Gastrocnemius medialis (tissue), 4 donors: ENCODE measurements at regions not wholly inside any gene's neighbourhood (a gene's known extent, or its start where the extent isn't known, plus 50 kb on each side); places are given as distances from the start of the nearest gene placed in this dataset.
"Not testable (repeated sequence)": the region's sequence is repeated elsewhere in the genome, so short reads cannot be mapped to it uniquely, and the experiment has no call there.

Experiments
- POLR2A ChIP-seq, 2 donors: fragments of 450-650 bp; IDR thresholded peaks; one replicate each; pipeline ENCODE4 v1.6.1; 2017; ENCODE audit warnings: antibody characterized with exemption in 2 of 2, mild to moderate bottlenecking in 2 of 2, moderate library complexity in 2 of 2
- TF ChIP-seq, protein P1 (sequence below), 5 experiments: fragments of 450-650 bp in 3 of 5; fragments of 200-600 bp in 2 of 5; sonication (generic) in 2 of 5; IDR thresholded peaks in 4 of 5; conservative IDR thresholded peaks in 1 of 5; 1 replicate in 4 of 5; 2 replicates in 1 of 5; pipeline ENCODE4 v1.5.1; 2016 to 2019; ENCODE audit warnings: antibody characterized with exemption in 5 of 5, mild to moderate bottlenecking in 3 of 5, moderate library complexity in 3 of 5

- TF ChIP-seq, protein P1, sequence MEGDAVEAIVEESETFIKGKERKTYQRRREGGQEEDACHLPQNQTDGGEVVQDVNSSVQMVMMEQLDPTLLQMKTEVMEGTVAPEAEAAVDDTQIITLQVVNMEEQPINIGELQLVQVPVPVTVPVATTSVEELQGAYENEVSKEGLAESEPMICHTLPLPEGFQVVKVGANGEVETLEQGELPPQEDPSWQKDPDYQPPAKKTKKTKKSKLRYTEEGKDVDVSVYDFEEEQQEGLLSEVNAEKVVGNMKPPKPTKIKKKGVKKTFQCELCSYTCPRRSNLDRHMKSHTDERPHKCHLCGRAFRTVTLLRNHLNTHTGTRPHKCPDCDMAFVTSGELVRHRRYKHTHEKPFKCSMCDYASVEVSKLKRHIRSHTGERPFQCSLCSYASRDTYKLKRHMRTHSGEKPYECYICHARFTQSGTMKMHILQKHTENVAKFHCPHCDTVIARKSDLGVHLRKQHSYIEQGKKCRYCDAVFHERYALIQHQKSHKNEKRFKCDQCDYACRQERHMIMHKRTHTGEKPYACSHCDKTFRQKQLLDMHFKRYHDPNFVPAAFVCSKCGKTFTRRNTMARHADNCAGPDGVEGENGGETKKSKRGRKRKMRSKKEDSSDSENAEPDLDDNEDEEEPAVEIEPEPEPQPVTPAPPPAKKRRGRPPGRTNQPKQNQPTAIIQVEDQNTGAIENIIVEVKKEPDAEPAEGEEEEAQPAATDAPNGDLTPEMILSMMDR (IDR thresholded peaks at IDR 0.05 in 4 of 5, conservative IDR thresholded peaks at IDR 0.05 in 1 of 5), result not testable (repeated sequence)
- TF ChIP-seq POLR2A (IDR thresholded peaks at IDR 0.05), result not testable (repeated sequence)
Observed at GRCh38 chr17:16830219-16830618, 140.2 kb downstream of the CCDC144A start.
